ENCODE measurements at regions not wholly inside any gene's neighbourhood (a gene's known extent, or its start where the extent isn't known, plus 50 kb on each side); places are given as distances from the start of the nearest gene placed in this dataset.
"Not testable (repeated sequence)": the region's sequence is repeated elsewhere in the genome, so short reads cannot be mapped to it uniquely, and the experiment has no call there.

- no peak for DNase-seq (ENCODE audit: low read depth)
Observed at GRCh38 chr14:41289025-41289424, 317.7 kb upstream of the LRFN5 start.

GRCh38 chr14:41285186-41285748 lies 321.4 kb upstream of the LRFN5 start:
- peak; percentile 22 for DNase-seq (ENCODE audit: low read depth)

- DNase-seq (ENCODE audit: low read depth): no peak
Observed at GRCh38 chr14:41280745-41281144, 325.9 kb upstream of the LRFN5 start.

- DNase-seq (ENCODE audit: low read depth): no peak
Observed at GRCh38 chr14:41277450-41277849, 329.2 kb upstream of the LRFN5 start.

- DNase-seq (ENCODE audit: low read depth): no peak
Observed at GRCh38 chr14:41257476-41257875, 349.2 kb upstream of the LRFN5 start.

GRCh38 chr14:41235466-41235865 lies 371.2 kb upstream of the LRFN5 start:
- DNase-seq (ENCODE audit: low read depth): no peak

- no peak for DNase-seq (ENCODE audit: low read depth)
Observed at GRCh38 chr14:41230683-41231082, 376.0 kb upstream of the LRFN5 start.

GRCh38 chr14:41229824-41230223 lies 376.9 kb upstream of the LRFN5 start:
- DNase-seq (ENCODE audit: low read depth): no peak

- no peak for DNase-seq (ENCODE audit: low read depth)
Observed at GRCh38 chr14:41225433-41225832, 381.2 kb upstream of the LRFN5 start.

GRCh38 chr14:41222581-41222980 lies 384.1 kb upstream of the LRFN5 start:
- DNase-seq (ENCODE audit: low read depth): no peak

GRCh38 chr14:41214978-41215377 lies 391.7 kb upstream of the LRFN5 start:
- not testable (repeated sequence) for DNase-seq (ENCODE audit: low read depth)

- DNase-seq (ENCODE audit: low read depth): no peak
Observed at GRCh38 chr14:41201696-41202095, 405.0 kb upstream of the LRFN5 start.

- no peak for DNase-seq (ENCODE audit: low read depth)
Observed at GRCh38 chr14:41187868-41188267, 418.8 kb upstream of the LRFN5 start.

GRCh38 chr14:41171045-41171444 lies 435.6 kb upstream of the LRFN5 start:
- no peak for DNase-seq (ENCODE audit: low read depth)

GRCh38 chr14:41167040-41167439 lies 439.6 kb upstream of the LRFN5 start:
- DNase-seq (ENCODE audit: low read depth): no peak

GRCh38 chr14:41154143-41154807 lies 452.4 kb upstream of the LRFN5 start:
- DNase-seq (ENCODE audit: low read depth): no peak

- no peak for DNase-seq (ENCODE audit: low read depth)
Observed at GRCh38 chr14:41146391-41146790, 460.3 kb upstream of the LRFN5 start.

- DNase-seq (ENCODE audit: low read depth): no peak
Observed at GRCh38 chr14:41144370-41144769, 462.3 kb upstream of the LRFN5 start.

- DNase-seq (ENCODE audit: low read depth): no peak
Observed at GRCh38 chr14:41137741-41138140, 468.9 kb upstream of the LRFN5 start.

GRCh38 chr14:41130274-41130673 lies 476.4 kb upstream of the LRFN5 start:
- DNase-seq (ENCODE audit: low read depth): no peak

- no peak for DNase-seq (ENCODE audit: low read depth)
Observed at GRCh38 chr14:41120402-41120801, 486.3 kb upstream of the LRFN5 start.

GRCh38 chr14:41096131-41096530 lies 510.5 kb upstream of the LRFN5 start:
- DNase-seq (ENCODE audit: low read depth): no peak

- no peak for DNase-seq (ENCODE audit: low read depth)
Observed at GRCh38 chr14:41087056-41087455, 519.6 kb upstream of the LRFN5 start.

- DNase-seq (ENCODE audit: low read depth): no peak
Observed at GRCh38 chr14:41073544-41073943, 533.1 kb upstream of the LRFN5 start.

All from forelimb muscle (tissue), 1 donor.